ENCODE measurements at regions not wholly inside any gene's neighbourhood (a gene's known extent, or its start where the extent isn't known, plus 50 kb on each side); places are given as distances from the start of the nearest gene placed in this dataset.

DNA sequence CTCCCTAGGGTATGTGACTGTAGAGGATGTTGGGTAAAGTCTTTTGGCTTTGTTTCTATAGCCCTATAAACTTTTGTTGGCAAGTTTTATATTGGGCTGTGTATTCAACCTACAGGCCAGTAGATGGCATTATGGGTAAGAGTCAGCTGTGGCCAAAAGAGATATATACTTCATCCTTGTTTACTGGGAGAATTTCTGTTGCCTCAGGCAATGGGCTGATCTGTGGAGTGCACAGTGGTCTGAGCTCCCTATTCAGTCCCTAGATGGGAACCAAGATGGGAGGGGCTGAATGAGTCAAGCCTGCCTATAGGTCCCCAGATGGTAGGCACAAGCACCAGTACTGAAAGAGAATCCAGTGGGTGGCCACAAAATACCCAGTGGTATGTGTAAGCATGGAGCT is 580.6 kb downstream of the EPHA5 start:
- TF ChIP-seq, protein P1, sequence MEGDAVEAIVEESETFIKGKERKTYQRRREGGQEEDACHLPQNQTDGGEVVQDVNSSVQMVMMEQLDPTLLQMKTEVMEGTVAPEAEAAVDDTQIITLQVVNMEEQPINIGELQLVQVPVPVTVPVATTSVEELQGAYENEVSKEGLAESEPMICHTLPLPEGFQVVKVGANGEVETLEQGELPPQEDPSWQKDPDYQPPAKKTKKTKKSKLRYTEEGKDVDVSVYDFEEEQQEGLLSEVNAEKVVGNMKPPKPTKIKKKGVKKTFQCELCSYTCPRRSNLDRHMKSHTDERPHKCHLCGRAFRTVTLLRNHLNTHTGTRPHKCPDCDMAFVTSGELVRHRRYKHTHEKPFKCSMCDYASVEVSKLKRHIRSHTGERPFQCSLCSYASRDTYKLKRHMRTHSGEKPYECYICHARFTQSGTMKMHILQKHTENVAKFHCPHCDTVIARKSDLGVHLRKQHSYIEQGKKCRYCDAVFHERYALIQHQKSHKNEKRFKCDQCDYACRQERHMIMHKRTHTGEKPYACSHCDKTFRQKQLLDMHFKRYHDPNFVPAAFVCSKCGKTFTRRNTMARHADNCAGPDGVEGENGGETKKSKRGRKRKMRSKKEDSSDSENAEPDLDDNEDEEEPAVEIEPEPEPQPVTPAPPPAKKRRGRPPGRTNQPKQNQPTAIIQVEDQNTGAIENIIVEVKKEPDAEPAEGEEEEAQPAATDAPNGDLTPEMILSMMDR (IDR thresholded peaks at IDR 0.05) = peak; percentile 59
- no peak for TF ChIP-seq ZFX (IDR thresholded peaks at IDR 0.05; ENCODE audit: borderline replicate concordance)

All from 22Rv1 (cell line).